ENCODE measurements at regions not wholly inside any gene's neighbourhood (a gene's known extent, or its start where the extent isn't known, plus 50 kb on each side); places are given as distances from the start of the nearest gene placed in this dataset.

GRCh38 chr6:127019828-127020227 is 98.6 kb upstream of the RSPO3 start:
- Histone ChIP-seq H3K36me3 (ENCODE audit: control insufficient read depth, insufficient read depth, low read length) (no peaks in the 10 kb centered on the region), H2AFZ (ENCODE audit: low read length) (no peak overlapping the region), H3K4me3 (replicated peaks in 1 of 4; ENCODE audit: control extremely low read depth in 1 of 4, insufficient read depth in 1 of 4, low read depth in 3 of 4, low read length in 4 of 4) (no peak overlapping the region), H3K79me2 (ENCODE audit: control insufficient read depth, insufficient read depth, low read length) (no peaks in the 10 kb centered on the region), H3K9me3 (ENCODE audit: control insufficient read depth, insufficient read depth, low read depth, low read length) (no peaks in the 10 kb centered on the region), H3K27me3 (ENCODE audit: control insufficient read depth, insufficient read depth, low read length) (no peaks in the 10 kb centered on the region), H3K9ac (ENCODE audit: insufficient read depth, low read length) (no peak overlapping the region), H4K20me1 (ENCODE audit: control insufficient read depth, extremely low read depth, insufficient read depth, low read length) (no peaks in the 10 kb centered on the region), H3K4me2 (ENCODE audit: extremely low read depth, insufficient read depth, low read length) (no peak overlapping the region), H3K4me1 (ENCODE audit: control insufficient read depth, extremely low read depth, insufficient read depth, low read length) (no peaks in the 10 kb centered on the region), H3K27ac (ENCODE audit: insufficient read depth, low read length) (no peak overlapping the region)
- DNase-seq (ENCODE audit: low read depth in 2 of 2): no peak
- TF ChIP-seq CTCF (conservative IDR thresholded peaks at IDR 0.05 in 1 of 2, IDR thresholded peaks at IDR 0.05 in 1 of 2; ENCODE audit: low read depth in 1 of 2, low read length in 2 of 2) (no peak), EZH2 (IDR thresholded peaks at IDR 0.05; ENCODE audit: low read length, missing control alignments) (no peak)

GRCh38 chr6:127022302-127022701 is 96.2 kb upstream of the RSPO3 start:
- H3K4me2 ChIP-seq (ENCODE audit: extremely low read depth, insufficient read depth, low read length): no peak overlapping the region
- TF ChIP-seq CTCF (conservative IDR thresholded peaks at IDR 0.05 in 1 of 2, IDR thresholded peaks at IDR 0.05 in 1 of 2; ENCODE audit: low read depth in 1 of 2, low read length in 2 of 2) (no peak), EZH2 (IDR thresholded peaks at IDR 0.05; ENCODE audit: low read length, missing control alignments) (no peak)

GRCh38 chr6:127023001-127023778 is 95.3 kb upstream of the RSPO3 start:
- H3K36me3 ChIP-seq (ENCODE audit: control insufficient read depth, insufficient read depth, low read length): no peaks in the 10 kb centered on the region
- no peak overlapping the region for H3K27ac ChIP-seq (ENCODE audit: insufficient read depth, low read length)
- H3K79me2 ChIP-seq (ENCODE audit: control insufficient read depth, insufficient read depth, low read length): no peaks in the 10 kb centered on the region
- no peak for DNase-seq (ENCODE audit: low read depth in 2 of 2)
- H3K4me2 ChIP-seq (ENCODE audit: extremely low read depth, insufficient read depth, low read length): no peak overlapping the region
- TF ChIP-seq CTCF (conservative IDR thresholded peaks at IDR 0.05 in 1 of 2, IDR thresholded peaks at IDR 0.05 in 1 of 2; ENCODE audit: low read depth in 1 of 2, low read length in 2 of 2) (no peak), EZH2 (IDR thresholded peaks at IDR 0.05; ENCODE audit: low read length, missing control alignments) (no peak)
- H4K20me1 ChIP-seq (ENCODE audit: control insufficient read depth, extremely low read depth, insufficient read depth, low read length): no peaks in the 10 kb centered on the region
- no peak overlapping the region for H2AFZ ChIP-seq (ENCODE audit: low read length)
- no peak overlapping the region for H3K4me3 ChIP-seq (replicated peaks in 1 of 4; ENCODE audit: control extremely low read depth in 1 of 4, insufficient read depth in 1 of 4, low read depth in 3 of 4, low read length in 4 of 4)
- no peak overlapping the region for H3K9ac ChIP-seq (ENCODE audit: insufficient read depth, low read length)
- H3K27me3 ChIP-seq (ENCODE audit: control insufficient read depth, insufficient read depth, low read length): no peaks in the 10 kb centered on the region
- no peaks in the 10 kb centered on the region for H3K4me1 ChIP-seq (ENCODE audit: control insufficient read depth, extremely low read depth, insufficient read depth, low read length)
- H3K9me3 ChIP-seq (ENCODE audit: control insufficient read depth, insufficient read depth, low read depth, low read length): no peaks in the 10 kb centered on the region

More at GRCh38 chr6:127022302-127022701, 96.2 kb upstream of the RSPO3 start:
- peak in 1 of 2 donors; percentile 66 for DNase-seq (ENCODE audit: low read depth in 2 of 2)
- Histone ChIP-seq H3K27me3 (ENCODE audit: control insufficient read depth, insufficient read depth, low read length) (no peaks in the 10 kb centered on the region), H4K20me1 (ENCODE audit: control insufficient read depth, extremely low read depth, insufficient read depth, low read length) (no peaks in the 10 kb centered on the region), H2AFZ (ENCODE audit: low read length) (no peak overlapping the region), H3K9me3 (ENCODE audit: control insufficient read depth, insufficient read depth, low read depth, low read length) (no peaks in the 10 kb centered on the region), H3K27ac (ENCODE audit: insufficient read depth, low read length) (no peak overlapping the region), H3K9ac (ENCODE audit: insufficient read depth, low read length) (no peak overlapping the region), H3K4me1 (ENCODE audit: control insufficient read depth, extremely low read depth, insufficient read depth, low read length) (no peaks in the 10 kb centered on the region), H3K79me2 (ENCODE audit: control insufficient read depth, insufficient read depth, low read length) (no peaks in the 10 kb centered on the region), H3K4me3 (replicated peaks in 1 of 4; ENCODE audit: control extremely low read depth in 1 of 4, insufficient read depth in 1 of 4, low read depth in 3 of 4, low read length in 4 of 4) (no peak overlapping the region), H3K36me3 (ENCODE audit: control insufficient read depth, insufficient read depth, low read length) (no peaks in the 10 kb centered on the region)
